GM12878 (cell line): ENCODE measurements at regions not wholly inside any gene's neighbourhood (a gene's known extent, or its start where the extent isn't known, plus 50 kb on each side); places are given as distances from the start of the nearest gene placed in this dataset.

Experiments
- ATAC-seq: fragments of 200-7000 bp; cut with Tn5 transposase; 3 replicates; pipeline ENCODE4 v1.9.1; 2020; ENCODE audit warnings: mild to moderate bottlenecking, moderate library complexity
- BruUV-seq: library from RNA; stranded (reverse); fragments of 400-500 nt; replicated peaks from 2 replicates; lab custom pipeline; 2021; lab: Mats Ljungman, UMichigan
- CTCF ChIA-PET: fragments of 300-600 bp; sonication (Branson Sonifier 250); formaldehyde crosslinking; extraction: SDS; loops from one replicate; lab custom pipeline; 2021; ENCODE audit warnings: inconsistent platforms; lab: Yijun Ruan, JAX
- POLR2A ChIA-PET: fragments of 350-600 bp; formaldehyde crosslinking; extraction: SDS; loops from one replicate; lab custom pipeline; 2021; ENCODE audit warnings: inconsistent platforms; lab: Charles Lee
- RAD21 ChIA-PET: fragments of 300-600 bp; sonication (Branson Sonifier 250); formaldehyde crosslinking; loops from one replicate; lab custom pipeline; 2023; ENCODE audit warnings: antibody characterized with exemption; ENCODE audit not compliant: unreplicated experiment; lab: Charles Lee
- SMC1A ChIA-PET: fragments of 300-600 bp; sonication (Branson Sonifier 250); formaldehyde crosslinking; loops from one replicate; lab custom pipeline; 2023; ENCODE audit not compliant: unreplicated experiment, uncharacterized antibody; lab: Charles Lee
- DNase-seq: peaks from one replicate; pipeline ENCODE4 v3.0.0-alpha.2; 2011; ENCODE audit warnings: low read depth, low spot score
- FAIRE-seq: peaks from 3 replicates; lab custom pipeline; 2011; peaks lifted over from hg19 to GRCh38; lab: Jason Lieb, UNC
- H2AFZ ChIP-seq: 2 replicates; pipeline ENCODE4 v1.6.0; 2011; ENCODE audit warnings: low read depth, low read length, control low read depth; ENCODE audit not compliant: control insufficient read depth
- H3K27ac ChIP-seq: 2 replicates; pipeline ENCODE4 v1.5.1; 2011; ENCODE audit warnings: control low read depth; ENCODE audit not compliant: control insufficient read depth, insufficient read depth
- H3K27me3 ChIP-seq, 2 experiments: replicated peaks in 1 of 2; 2 replicates each; pipeline versions ENCODE4 v1.6.0 to v1.6.1; 2011; ENCODE audit warnings: low read length in 1 of 2; ENCODE audit not compliant: control insufficient read depth in 2 of 2, insufficient read depth in 2 of 2
- H3K36me3 ChIP-seq, 2 experiments: 2 replicates each; pipeline ENCODE4 v1.5.1; 2011; ENCODE audit warnings: low read length in 1 of 2; ENCODE audit not compliant: control insufficient read depth in 2 of 2, insufficient read depth in 2 of 2
- H3K4me1 ChIP-seq: 2 replicates; pipeline ENCODE4 v1.6.1; 2011; ENCODE audit warnings: mild to moderate bottlenecking, low read length, moderate library complexity, mixed read lengths; ENCODE audit not compliant: control insufficient read depth, insufficient read depth
- H3K4me2 ChIP-seq: 2 replicates; pipeline ENCODE4 v1.6.0; 2011; ENCODE audit warnings: control low read depth; ENCODE audit not compliant: control insufficient read depth, insufficient read depth
- H3K4me3 ChIP-seq: fragments of 200-600 bp; sonication (generic); 2 replicates; pipeline ENCODE4 v1.5.1; 2016
- H3K79me2 ChIP-seq: 2 replicates; pipeline ENCODE4 v1.6.0; 2011; ENCODE audit warnings: low read length; ENCODE audit not compliant: control insufficient read depth, insufficient read depth
- H3K9ac ChIP-seq: 2 replicates; pipeline ENCODE4 v1.8.0; 2011; ENCODE audit warnings: low read length, control low read depth, mixed read lengths; ENCODE audit not compliant: control insufficient read depth, insufficient read depth
- H3K9me3 ChIP-seq: replicated peaks from 3 replicates; pipeline ENCODE4 v1.5.1; 2011; ENCODE audit warnings: mild to moderate bottlenecking, low read length; ENCODE audit not compliant: control insufficient read depth, insufficient read depth
- H4K20me1 ChIP-seq: 2 replicates; pipeline ENCODE4 v1.6.0; 2011; ENCODE audit not compliant: control insufficient read depth, insufficient read depth
- CEBPB ChIP-seq, 2 experiments: fragments of 150-350 bp in 1 of 2; IDR thresholded peaks; 2 replicates each; pipeline ENCODE4 v1.6.1; 2012 to 2014; ENCODE audit warnings: low read depth in 2 of 2, low read length in 2 of 2, borderline replicate concordance in 1 of 2, inconsistent platforms in 1 of 2
- NR2C2 ChIP-seq: IDR thresholded peaks from 2 replicates; pipeline ENCODE4 v1.6.1; 2011; ENCODE audit warnings: borderline replicate concordance, low read depth; ENCODE audit not compliant: control insufficient read depth, insufficient read length
- POU2F2 ChIP-seq: IDR thresholded peaks from 3 replicates; pipeline ENCODE4 v1.6.1; 2011; ENCODE audit warnings: low read depth, mild to moderate bottlenecking, low read length, borderline replicate concordance
- SMC3 ChIP-seq: IDR thresholded peaks from 2 replicates; pipeline ENCODE4 v1.6.1; 2011; ENCODE audit warnings: low read length, improper control_type of control experiment, borderline replicate concordance
- SREBF1 ChIP-seq: IDR thresholded peaks from 2 replicates; pipeline ENCODE4 v1.6.1; 2012; ENCODE audit warnings: mild to moderate bottlenecking, low read length
- WGBS: methylation state at CpG from one replicate; pipeline ENCODE4 v1.1.6; 2016; ENCODE audit warnings: low lambda C conversion rate; ENCODE audit not compliant: insufficient replicate concordance, insufficient coverage; ENCODE audit errors: missing lambda C conversion rate; 5-methylcytosine and 5-hydroxymethylcytosine counted together
- in situ Hi-C: fragments of 300-500 bp; cut with MboI; formaldehyde crosslinking; loops from 9 replicates; pipeline ENCODE4 v1.14.3; 2018; ENCODE audit warnings: mixed read lengths
- intact Hi-C: fragments of 100-400 bp; cut with micrococcal nuclease; formaldehyde crosslinking; loops from one replicate; pipeline ENCODE4 v1.14.2; 2022; ENCODE audit not compliant: unreplicated experiment
- TF ChIP-seq, protein P1 (sequence below): fragments of 450-650 bp; IDR thresholded peaks from 2 replicates; pipeline ENCODE4 v1.6.1; 2018; ENCODE audit warnings: borderline replicate concordance, mild to moderate bottlenecking; ENCODE audit not compliant: partially characterized antibody
- TF ChIP-seq, protein P2 (sequence below): IDR thresholded peaks from 2 replicates; pipeline ENCODE4 v1.6.1; 2012; ENCODE audit warnings: improper control_type of control experiment, low read depth, low read length; ENCODE audit not compliant: insufficient replicate concordance

DNA sequence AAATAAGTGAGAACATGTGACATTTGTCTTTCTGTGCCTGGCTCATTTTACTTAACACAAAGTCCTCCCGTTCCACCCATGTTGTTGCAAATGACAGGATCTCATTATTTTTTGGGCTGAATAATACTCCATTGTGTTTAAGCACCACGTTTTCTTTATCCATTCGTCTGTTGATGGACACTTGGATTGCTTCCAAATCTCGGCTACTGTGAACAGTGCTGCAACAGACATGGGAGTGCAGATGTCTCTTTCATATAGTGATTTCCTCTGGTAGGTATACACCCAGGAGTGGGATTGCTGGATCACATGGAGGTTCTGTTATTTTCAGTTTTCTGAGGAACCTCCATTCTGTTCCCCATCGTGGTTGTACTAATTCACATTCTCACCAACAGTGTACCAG, 264.4 kb upstream of the GALNT17 start:
- SMC1A ChIA-PET = no interaction called here
- Histone ChIP-seq H3K9me3 (no peaks in the 10 kb centered on the region), H3K4me1 (no peaks in the 10 kb centered on the region), H2AFZ (no peak overlapping the region), H3K9ac (no peak overlapping the region), H3K4me2 (no peak overlapping the region), H3K36me3 (no peaks in the 10 kb centered on the region), H3K27me3 (no peaks in the 10 kb centered on the region), H3K4me3 (no peak overlapping the region), H4K20me1 (no peaks in the 10 kb centered on the region), H3K79me2 (no peaks in the 10 kb centered on the region), H3K27ac (no peak overlapping the region)
- TF ChIP-seq POU2F2 (no peak), SMC3 (no peak), NR2C2 (no peak), CEBPB (IDR thresholded peaks at IDR 0.05; ENCODE audit: borderline replicate concordance in 1 of 2, low read depth in 2 of 2, low read length in 2 of 2) (no peak), SREBF1 (no peak)
- TF ChIP-seq, protein P1, sequence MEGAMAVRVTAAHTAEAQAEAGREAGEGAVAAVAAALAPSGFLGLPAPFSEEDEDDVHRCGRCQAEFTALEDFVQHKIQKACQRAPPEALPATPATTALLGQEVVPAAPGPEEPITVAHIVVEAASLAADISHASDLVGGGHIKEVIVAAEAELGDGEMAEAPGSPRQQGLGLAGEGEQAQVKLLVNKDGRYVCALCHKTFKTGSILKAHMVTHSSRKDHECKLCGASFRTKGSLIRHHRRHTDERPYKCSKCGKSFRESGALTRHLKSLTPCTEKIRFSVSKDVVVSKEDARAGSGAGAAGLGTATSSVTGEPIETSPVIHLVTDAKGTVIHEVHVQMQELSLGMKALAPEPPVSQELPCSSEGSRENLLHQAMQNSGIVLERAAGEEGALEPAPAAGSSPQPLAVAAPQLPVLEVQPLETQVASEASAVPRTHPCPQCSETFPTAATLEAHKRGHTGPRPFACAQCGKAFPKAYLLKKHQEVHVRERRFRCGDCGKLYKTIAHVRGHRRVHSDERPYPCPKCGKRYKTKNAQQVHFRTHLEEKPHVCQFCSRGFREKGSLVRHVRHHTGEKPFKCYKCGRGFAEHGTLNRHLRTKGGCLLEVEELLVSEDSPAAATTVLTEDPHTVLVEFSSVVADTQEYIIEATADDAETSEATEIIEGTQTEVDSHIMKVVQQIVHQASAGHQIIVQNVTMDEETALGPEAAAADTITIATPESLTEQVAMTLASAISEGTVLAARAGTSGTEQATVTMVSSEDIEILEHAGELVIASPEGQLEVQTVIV = no peak
- TF ChIP-seq, protein P2, sequence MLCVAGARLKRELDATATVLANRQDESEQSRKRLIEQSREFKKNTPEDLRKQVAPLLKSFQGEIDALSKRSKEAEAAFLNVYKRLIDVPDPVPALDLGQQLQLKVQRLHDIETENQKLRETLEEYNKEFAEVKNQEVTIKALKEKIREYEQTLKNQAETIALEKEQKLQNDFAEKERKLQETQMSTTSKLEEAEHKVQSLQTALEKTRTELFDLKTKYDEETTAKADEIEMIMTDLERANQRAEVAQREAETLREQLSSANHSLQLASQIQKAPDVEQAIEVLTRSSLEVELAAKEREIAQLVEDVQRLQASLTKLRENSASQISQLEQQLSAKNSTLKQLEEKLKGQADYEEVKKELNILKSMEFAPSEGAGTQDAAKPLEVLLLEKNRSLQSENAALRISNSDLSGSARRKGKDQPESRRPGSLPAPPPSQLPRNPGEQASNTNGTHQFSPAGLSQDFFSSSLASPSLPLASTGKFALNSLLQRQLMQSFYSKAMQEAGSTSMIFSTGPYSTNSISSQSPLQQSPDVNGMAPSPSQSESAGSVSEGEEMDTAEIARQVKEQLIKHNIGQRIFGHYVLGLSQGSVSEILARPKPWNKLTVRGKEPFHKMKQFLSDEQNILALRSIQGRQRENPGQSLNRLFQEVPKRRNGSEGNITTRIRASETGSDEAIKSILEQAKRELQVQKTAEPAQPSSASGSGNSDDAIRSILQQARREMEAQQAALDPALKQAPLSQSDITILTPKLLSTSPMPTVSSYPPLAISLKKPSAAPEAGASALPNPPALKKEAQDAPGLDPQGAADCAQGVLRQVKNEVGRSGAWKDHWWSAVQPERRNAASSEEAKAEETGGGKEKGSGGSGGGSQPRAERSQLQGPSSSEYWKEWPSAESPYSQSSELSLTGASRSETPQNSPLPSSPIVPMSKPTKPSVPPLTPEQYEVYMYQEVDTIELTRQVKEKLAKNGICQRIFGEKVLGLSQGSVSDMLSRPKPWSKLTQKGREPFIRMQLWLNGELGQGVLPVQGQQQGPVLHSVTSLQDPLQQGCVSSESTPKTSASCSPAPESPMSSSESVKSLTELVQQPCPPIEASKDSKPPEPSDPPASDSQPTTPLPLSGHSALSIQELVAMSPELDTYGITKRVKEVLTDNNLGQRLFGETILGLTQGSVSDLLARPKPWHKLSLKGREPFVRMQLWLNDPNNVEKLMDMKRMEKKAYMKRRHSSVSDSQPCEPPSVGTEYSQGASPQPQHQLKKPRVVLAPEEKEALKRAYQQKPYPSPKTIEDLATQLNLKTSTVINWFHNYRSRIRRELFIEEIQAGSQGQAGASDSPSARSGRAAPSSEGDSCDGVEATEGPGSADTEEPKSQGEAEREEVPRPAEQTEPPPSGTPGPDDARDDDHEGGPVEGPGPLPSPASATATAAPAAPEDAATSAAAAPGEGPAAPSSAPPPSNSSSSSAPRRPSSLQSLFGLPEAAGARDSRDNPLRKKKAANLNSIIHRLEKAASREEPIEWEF = no peak
- RAD21 ChIA-PET = no interaction called here
- no TSS peak for BruUV-seq
- WGBS = 20% methylated on average over 5 of the region's 5 CpGs
- intact Hi-C loops = no loop called here
- DNase-seq (no peak), FAIRE-seq (no peak), ATAC-seq (no peak)
- in situ Hi-C loops = loop anchor here (25.0 kb wide), 1 partner anchor 1920 kb away; no protein-coding TSS in a partner anchor
- CTCF ChIA-PET = no interaction called here
- POLR2A ChIA-PET = no interaction called here
